ENCODE measurements at regions not wholly inside any gene's neighbourhood (a gene's known extent, or its start where the extent isn't known, plus 50 kb on each side); places are given as distances from the start of the nearest gene placed in this dataset.

GRCh38 chr7:106460792-106461254, 176.0 kb upstream of the NAMPT start:
- intact Hi-C loops (cut with DNase I; ENCODE audit: low total_unique reads) = loop anchor here (2.0 kb wide), 1 partner anchor 284 kb away; no protein-coding TSS in a partner anchor
- TF ChIP-seq POLR2A (IDR thresholded peaks at IDR 0.05) = no peak
- WGBS, 5 donors = 66 to 82% (median 77%) methylated on average over 6 of the region's 6 CpGs
- H3K4me3 ChIP-seq = no peak overlapping the region
- no peak for DNase-seq
- H3K27ac ChIP-seq = no peak overlapping the region
- no peaks in the 10 kb centered on the region for H3K27me3 ChIP-seq (replicated peaks in 1 of 7)
- no peaks in the 10 kb centered on the region for H3K36me3 ChIP-seq
- H3K9me3 ChIP-seq = peaks cover 0 to 23% (median 14%) of the 10 kb centered on the region in 8 donors
- peaks cover 0 to 35% (median 21%) of the 10 kb centered on the region in 6 donors for H3K4me1 ChIP-seq

GRCh38 chr7:106459397-106460072, 174.8 kb upstream of the NAMPT start:
- H3K9me3 ChIP-seq = peaks cover 0 to 23% (median 14%) of the 10 kb centered on the region in 8 donors
- H3K27ac ChIP-seq = no peak overlapping the region
- H3K4me3 ChIP-seq = no peak overlapping the region
- 88 to 96% (median 94%) methylated on average over 7 of the region's 7 CpGs for WGBS, 5 donors
- peaks cover 0 to 24% (median 16%) of the 10 kb centered on the region in 6 donors for H3K4me1 ChIP-seq
- no peak for TF ChIP-seq POLR2A (IDR thresholded peaks at IDR 0.05)
- no peak for TF ChIP-seq CTCF (IDR thresholded peaks at IDR 0.05 in 8 of 11, conservative IDR thresholded peaks at IDR 0.05 in 3 of 11)
- no peak for TF ChIP-seq POLR2AphosphoS5 (IDR thresholded peaks at IDR 0.05)
- intact Hi-C loops (cut with DNase I; ENCODE audit: low total_unique reads) = loop anchor here (2.0 kb wide), 1 partner anchor 283 kb away; no protein-coding TSS in a partner anchor
- no peaks in the 10 kb centered on the region for H3K36me3 ChIP-seq
- no peak for DNase-seq
- H3K27me3 ChIP-seq (replicated peaks in 1 of 7) = no peaks in the 10 kb centered on the region

GRCh38 chr7:106457678-106458077, 172.9 kb upstream of the NAMPT start:
- Histone ChIP-seq H3K4me1 (peaks cover 0 to 12% (median 9%) of the 10 kb centered on the region in 6 donors), H3K27me3 (replicated peaks in 1 of 7) (no peaks in the 10 kb centered on the region), H3K9me3 (peaks cover 0 to 34% (median 18%) of the 10 kb centered on the region in 8 donors), H3K27ac (no peak overlapping the region), H3K4me3 (no peak overlapping the region), H3K36me3 (no peaks in the 10 kb centered on the region)
- intact Hi-C loops (cut with DNase I; ENCODE audit: low total_unique reads) = no loop called here
- no peak for TF ChIP-seq POLR2AphosphoS5 (IDR thresholded peaks at IDR 0.05)
- TF ChIP-seq CTCF (IDR thresholded peaks at IDR 0.05 in 8 of 11, conservative IDR thresholded peaks at IDR 0.05 in 3 of 11) = no peak
- TF ChIP-seq POLR2A (IDR thresholded peaks at IDR 0.05) = no peak
- DNase-seq = no peak
- 91 to 100% (median 95%) methylated on average over 4 of the region's 4 CpGs for WGBS, 5 donors

- no peak overlapping the region for H3K4me3 ChIP-seq
- DNase-seq = no peak
- H3K4me1 ChIP-seq = no peaks in the 10 kb centered on the region
- no peaks in the 10 kb centered on the region for H3K27me3 ChIP-seq (replicated peaks in 1 of 7)
- no peaks in the 10 kb centered on the region for H3K36me3 ChIP-seq
- peaks cover 0 to 47% (median 30%) of the 10 kb centered on the region in 8 donors for H3K9me3 ChIP-seq
- intact Hi-C loops (cut with DNase I; ENCODE audit: low total_unique reads) = no loop called here
- H3K27ac ChIP-seq = no peak overlapping the region
- TF ChIP-seq CTCF (IDR thresholded peaks at IDR 0.05 in 8 of 11, conservative IDR thresholded peaks at IDR 0.05 in 3 of 11) = no peak
- no peak for TF ChIP-seq POLR2A (IDR thresholded peaks at IDR 0.05)
- TF ChIP-seq POLR2AphosphoS5 (IDR thresholded peaks at IDR 0.05) = no peak
These were observed 171.5 kb upstream of the NAMPT start for GRCh38 chr7:106456329-106456728.

All from spleen (tissue), 11 donors.